Fibroblast of villous mesenchyme (primary cell): ENCODE measurements at regions not wholly inside any gene's neighbourhood (a gene's known extent, or its start where the extent isn't known, plus 50 kb on each side); places are given as distances from the start of the nearest gene placed in this dataset.
A peak's percentile ranks its signal among the peaks of the same experiment; 100 is the strongest.
"Not testable (repeated sequence)": the region's sequence is repeated elsewhere in the genome, so short reads cannot be mapped to it uniquely, and the experiment has no call there.

Source experiments
- DNase-seq: peaks from one replicate; pipeline ENCODE4 v3.0.0-alpha.2; 2010; ENCODE audit warnings: low read depth
- H3K4me3 ChIP-seq: 2 replicates; pipeline ENCODE4 v1.5.1; 2011; ENCODE audit warnings: low read depth, mild to moderate bottlenecking, low read length
- CTCF ChIP-seq: IDR thresholded peaks from 2 replicates; pipeline ENCODE4 v1.5.1; 2012; ENCODE audit warnings: low read depth, mild to moderate bottlenecking, low read length; ENCODE audit not compliant: insufficient read depth

- DNase-seq, result no peak
- H3K4me3 ChIP-seq, result no peak overlapping the region
- no peak for TF ChIP-seq CTCF
These were observed 174.9 kb downstream of the CHIC2 start for GRCh38 chr4:53889326-53890055.

GRCh38 chr4:53886090-53886489 lies 178.3 kb downstream of the CHIC2 start:
- TF ChIP-seq CTCF, result no peak
- no peak overlapping the region for H3K4me3 ChIP-seq
- no peak for DNase-seq

- no peak for TF ChIP-seq CTCF
- H3K4me3 ChIP-seq, result no peak overlapping the region
- no peak for DNase-seq
These were observed 178.7 kb downstream of the CHIC2 start for GRCh38 chr4:53885668-53886067.

- DNase-seq, H3K4me3 ChIP-seq: not testable (repeated sequence)
These were observed 187.3 kb downstream of the CHIC2 start for GRCh38 chr4:53877096-53877495.

GRCh38 chr4:53866055-53866454 lies 198.3 kb downstream of the CHIC2 start:
- H3K4me3 ChIP-seq, result no peak overlapping the region
- no peak for DNase-seq
- TF ChIP-seq CTCF, result no peak

- DNase-seq, result no peak
- TF ChIP-seq CTCF, result no peak
- no peak overlapping the region for H3K4me3 ChIP-seq
These were observed 199.4 kb downstream of the CHIC2 start for GRCh38 chr4:53865054-53865453.

- H3K4me3 ChIP-seq, result no peak overlapping the region
- DNase-seq, result peak; percentile 86
- TF ChIP-seq CTCF, result no peak
These were observed 200.6 kb downstream of the CHIC2 start for GRCh38 chr4:53863736-53864365.
